NB4 (cell line): ENCODE measurements at regions not wholly inside any gene's neighbourhood (a gene's known extent, or its start where the extent isn't known, plus 50 kb on each side); places are given as distances from the start of the nearest gene placed in this dataset.

Source experiments
- POLR2A ChIP-seq: IDR thresholded peaks from 2 replicates; pipeline ENCODE4 v1.6.1; 2011; ENCODE audit warnings: mild to moderate bottlenecking; ENCODE audit not compliant: insufficient read length; ENCODE audit errors: extremely low read depth
- TF ChIP-seq, protein P1 (sequence below): IDR thresholded peaks from one replicate; pipeline ENCODE4 v1.5.1; 2012; ENCODE audit warnings: low read depth, low read length
- TF ChIP-seq, protein P2 (sequence below): IDR thresholded peaks from 2 replicates; pipeline ENCODE4 v1.6.1; 2011; ENCODE audit warnings: low read depth, low read length

DNA sequence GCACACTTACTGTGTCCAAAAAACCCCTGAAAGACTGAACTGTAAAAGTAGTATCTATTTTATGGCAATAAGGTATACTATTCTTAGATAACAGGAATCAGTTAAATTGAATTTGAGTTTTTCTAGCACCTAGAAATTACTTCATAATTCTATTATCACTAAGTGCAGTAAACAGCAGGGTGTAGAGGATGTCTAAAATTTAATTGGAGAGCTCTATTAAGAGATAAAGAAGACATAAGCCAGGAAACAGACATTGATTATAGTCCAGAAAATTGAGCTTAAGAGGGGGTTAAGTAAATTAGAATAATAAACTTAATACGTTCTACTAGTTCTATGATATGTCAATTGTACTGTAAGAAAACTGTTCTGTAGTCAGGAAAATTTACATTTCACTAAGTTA is 403.5 kb upstream of the CBLB start:
- TF ChIP-seq, protein P1, sequence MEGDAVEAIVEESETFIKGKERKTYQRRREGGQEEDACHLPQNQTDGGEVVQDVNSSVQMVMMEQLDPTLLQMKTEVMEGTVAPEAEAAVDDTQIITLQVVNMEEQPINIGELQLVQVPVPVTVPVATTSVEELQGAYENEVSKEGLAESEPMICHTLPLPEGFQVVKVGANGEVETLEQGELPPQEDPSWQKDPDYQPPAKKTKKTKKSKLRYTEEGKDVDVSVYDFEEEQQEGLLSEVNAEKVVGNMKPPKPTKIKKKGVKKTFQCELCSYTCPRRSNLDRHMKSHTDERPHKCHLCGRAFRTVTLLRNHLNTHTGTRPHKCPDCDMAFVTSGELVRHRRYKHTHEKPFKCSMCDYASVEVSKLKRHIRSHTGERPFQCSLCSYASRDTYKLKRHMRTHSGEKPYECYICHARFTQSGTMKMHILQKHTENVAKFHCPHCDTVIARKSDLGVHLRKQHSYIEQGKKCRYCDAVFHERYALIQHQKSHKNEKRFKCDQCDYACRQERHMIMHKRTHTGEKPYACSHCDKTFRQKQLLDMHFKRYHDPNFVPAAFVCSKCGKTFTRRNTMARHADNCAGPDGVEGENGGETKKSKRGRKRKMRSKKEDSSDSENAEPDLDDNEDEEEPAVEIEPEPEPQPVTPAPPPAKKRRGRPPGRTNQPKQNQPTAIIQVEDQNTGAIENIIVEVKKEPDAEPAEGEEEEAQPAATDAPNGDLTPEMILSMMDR, result no peak
- TF ChIP-seq POLR2A, result no peak
- TF ChIP-seq, protein P2, sequence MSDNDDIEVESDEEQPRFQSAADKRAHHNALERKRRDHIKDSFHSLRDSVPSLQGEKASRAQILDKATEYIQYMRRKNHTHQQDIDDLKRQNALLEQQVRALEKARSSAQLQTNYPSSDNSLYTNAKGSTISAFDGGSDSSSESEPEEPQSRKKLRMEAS, result no peak
